K562 (cell line): ENCODE measurements at regions not wholly inside any gene's neighbourhood (a gene's known extent, or its start where the extent isn't known, plus 50 kb on each side); places are given as distances from the start of the nearest gene placed in this dataset.

ENCODE experiments used
- ATAC-seq: fragments of 200-7000 bp; cut with Tn5 transposase; 3 replicates; pipeline ENCODE4 v1.9.1; 2020; ENCODE audit warnings: moderate library complexity
- BruUV-seq: library from RNA; stranded (reverse); fragments of 400-500 nt; replicated peaks from 2 replicates; lab custom pipeline; 2021; lab: Mats Ljungman, UMichigan
- CTCF ChIA-PET: fragments of 300-600 bp; formaldehyde crosslinking; extraction: SDS; loops from one replicate; lab custom pipeline; 2021; ENCODE audit warnings: low intra/inter-chr PET ratio; lab: Yijun Ruan, JAX
- POLR2A ChIA-PET: fragments of 300-600, 350-650 bp; sonication (Branson Sonifier 250); formaldehyde crosslinking; extraction: SDS; loops from one replicate; lab custom pipeline; 2021; ENCODE audit warnings: antibody characterized with exemption, inconsistent platforms; lab: Yijun Ruan, JAX
- DNase-seq, 4 experiments: peaks; one replicate each; pipeline versions ENCODE4 v3.0.0 to v3.0.0-alpha.2; 2011 to 2018; ENCODE audit warnings: low spot score in 3 of 4, mixed read lengths in 3 of 4; ENCODE audit errors: extremely low read depth in 1 of 4
- FAIRE-seq: peaks from 2 replicates; lab custom pipeline; 2011; peaks lifted over from hg19 to GRCh38; lab: Jason Lieb, UNC
- H2AFZ ChIP-seq: 2 replicates; pipeline ENCODE4 v1.6.0; 2011; ENCODE audit warnings: low read depth, low read length, control low read depth, inconsistent platforms
- H3K27ac ChIP-seq: fragments of 200-600 bp; 3 replicates; pipeline ENCODE4 v1.8.0; 2011; ENCODE audit warnings: low read depth, mild to moderate bottlenecking, control low read depth, inconsistent platforms, low read length, moderate library complexity, mixed read lengths; ENCODE audit errors: extremely low read depth
- H3K27me3 ChIP-seq, 2 experiments: fragments of 300-600 bp in 1 of 2; 2 replicates in 1 of 2; 3 replicates in 1 of 2; pipeline versions ENCODE4 v1.6.0 to v1.8.0; 2011; ENCODE audit warnings: inconsistent platforms in 2 of 2, low read length in 2 of 2, mild to moderate bottlenecking in 1 of 2, mixed read lengths in 1 of 2, moderate library complexity in 1 of 2; ENCODE audit not compliant: control insufficient read depth in 2 of 2, insufficient read depth in 2 of 2
- H3K36me3 ChIP-seq: fragments of 300-600 bp; 3 replicates; pipeline ENCODE4 v1.8.0; 2011; ENCODE audit warnings: mild to moderate bottlenecking, low read length, inconsistent platforms; ENCODE audit not compliant: control insufficient read depth, insufficient read depth
- H3K4me1 ChIP-seq, 2 experiments: fragments of 200-600 bp in 1 of 2; replicated peaks in 1 of 2; 2 replicates in 1 of 2; 3 replicates in 1 of 2; pipeline versions ENCODE4 v1.5.1 to v1.8.0; 2011; ENCODE audit warnings: inconsistent platforms in 2 of 2, low read length in 2 of 2, mild to moderate bottlenecking in 1 of 2, mixed read lengths in 1 of 2, moderate library complexity in 1 of 2; ENCODE audit not compliant: control insufficient read depth in 2 of 2, insufficient read depth in 2 of 2
- H3K4me2 ChIP-seq: 2 replicates; pipeline ENCODE4 v1.6.1; 2011; ENCODE audit warnings: low read length, control low read depth, inconsistent platforms, mixed read lengths; ENCODE audit not compliant: insufficient read depth
- H3K4me3 ChIP-seq: fragments of 200-600 bp; sonication (generic), shearing (Covaris generic); 2 replicates; pipeline ENCODE4 v1.5.1; 2016; ENCODE audit warnings: control low read depth, inconsistent platforms
- H3K79me2 ChIP-seq: fragments of 200-600 bp; 3 replicates; pipeline ENCODE4 v1.8.0; 2011; ENCODE audit warnings: low read length, inconsistent platforms; ENCODE audit not compliant: control insufficient read depth, insufficient read depth
- H3K9ac ChIP-seq, 2 experiments: 2 replicates each; pipeline versions ENCODE4 v1.6.0 to v1.6.1; 2011; ENCODE audit warnings: low read depth in 2 of 2, low read length in 2 of 2, control low read depth in 1 of 2, inconsistent platforms in 1 of 2, mild to moderate bottlenecking in 1 of 2, mixed read lengths in 1 of 2; ENCODE audit not compliant: insufficient read depth in 1 of 2
- H3K9me1 ChIP-seq: one replicate; pipeline ENCODE4 v1.6.0; 2011; ENCODE audit warnings: inconsistent platforms, mild to moderate bottlenecking, low read length, moderate library complexity; ENCODE audit not compliant: control insufficient read depth, insufficient read depth
- H3K9me3 ChIP-seq: replicated peaks from 2 replicates; pipeline ENCODE4 v1.5.1; 2011; ENCODE audit warnings: low read depth, low read length, inconsistent platforms; ENCODE audit not compliant: control insufficient read depth, insufficient read depth
- H4K20me1 ChIP-seq: replicated peaks from 2 replicates; pipeline ENCODE4 v1.6.1; 2011; ENCODE audit warnings: low read length, inconsistent platforms, mixed read lengths; ENCODE audit not compliant: control insufficient read depth, insufficient read depth
- ATF1 ChIP-seq, 2 experiments: fragments of 450-650 bp in 1 of 2; IDR thresholded peaks; 2 replicates each; pipeline ENCODE4 v1.6.1; 2016; ENCODE audit warnings: missing compliant biosample characterization in 1 of 2, missing genetic modification characterization in 1 of 2
- ESRRB ChIP-seq: fragments of 250-450 bp; sonication (Bioruptor Pico); IDR thresholded peaks from 2 replicates; pipeline ENCODE4 v1.5.0; 2020; ENCODE audit warnings: mild to moderate bottlenecking, moderate library complexity, borderline replicate concordance
- KDM2B ChIP-seq: fragments of 250-450 bp; sonication (Bioruptor Pico); IDR thresholded peaks from 2 replicates; pipeline ENCODE4 v1.8.0; 2021; ENCODE audit warnings: mild to moderate bottlenecking, moderate library complexity
- SOX6 ChIP-seq: fragments of 450-650 bp; IDR thresholded peaks from 2 replicates; pipeline ENCODE4 v1.6.1; 2014; ENCODE audit warnings: mild to moderate bottlenecking
- ZBTB1 ChIP-seq: sonication (generic); formaldehyde crosslinking; IDR thresholded peaks from 2 replicates; pipeline ENCODE4 v1.8.1; 2023; ENCODE audit warnings: missing genetic modification reagents, low read depth, mild to moderate bottlenecking, borderline replicate concordance
- ZNF436 ChIP-seq: fragments of 250-450, 450-650 bp; sonication (Bioruptor Pico); formaldehyde crosslinking; IDR thresholded peaks from 2 replicates; pipeline ENCODE4 v1.7.0; 2020; ENCODE audit warnings: mild to moderate bottlenecking
- ZNF57 ChIP-seq: fragments of 450-650 bp; formaldehyde crosslinking; IDR thresholded peaks from 2 replicates; pipeline ENCODE4 v1.4.0; 2020; ENCODE audit warnings: mild to moderate bottlenecking, moderate library complexity
- in situ Hi-C: fragments of 300-500 bp; cut with MboI; formaldehyde crosslinking; loops from 4 replicates; pipeline ENCODE4 v1.15.0; 2018; ENCODE audit warnings: inconsistent platforms, mixed read lengths
- intact Hi-C: fragments of 100-400 bp; cut with micrococcal nuclease; formaldehyde crosslinking; loops from 2 replicates; pipeline ENCODE4 v1.14.2; 2022
- TF ChIP-seq, protein P1 (sequence below): fragments of 450-650 bp; IDR thresholded peaks from 2 replicates; pipeline ENCODE4 v1.6.1; 2016
- TF ChIP-seq, protein P2 (sequence below): fragments of 200-800 bp; sonication (Bioruptor generic); IDR thresholded peaks from 2 replicates; pipeline ENCODE4 v1.6.1; 2016; ENCODE audit warnings: missing genetic modification characterization, missing compliant biosample characterization

DNA sequence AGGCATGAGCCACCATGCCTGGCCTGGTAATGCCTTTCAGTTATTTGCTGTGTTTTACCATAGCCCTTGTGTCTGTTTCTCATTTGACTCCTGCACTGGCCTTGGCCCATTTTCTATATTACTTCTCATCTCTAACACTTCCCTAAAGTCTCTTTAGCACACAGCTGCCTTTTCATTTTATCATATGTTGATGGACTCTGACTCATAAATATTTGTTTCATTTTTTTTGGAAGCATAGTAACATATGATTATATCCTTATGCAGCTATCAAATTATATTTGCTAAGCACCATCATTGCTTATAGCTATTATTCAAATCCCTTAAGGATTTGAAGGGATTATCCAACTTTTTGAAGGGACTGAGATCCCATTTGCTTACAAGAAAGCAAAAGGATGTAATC lies 320.3 kb downstream of the GPD2 start:
- H3K4me1 ChIP-seq: no peaks in the 10 kb centered on the region
- H3K79me2 ChIP-seq: no peaks in the 10 kb centered on the region
- intact Hi-C loops: no loop called here
- no peaks in the 10 kb centered on the region for H3K9me1 ChIP-seq
- FAIRE-seq (no peak), ATAC-seq (no peak), DNase-seq (no peak)
- H3K9me3 ChIP-seq: no peaks in the 10 kb centered on the region
- POLR2A ChIA-PET: no interaction called here
- BruUV-seq: no TSS peak
- no peak overlapping the region for H3K9ac ChIP-seq
- in situ Hi-C loops: no loop called here
- TF ChIP-seq, protein P1, sequence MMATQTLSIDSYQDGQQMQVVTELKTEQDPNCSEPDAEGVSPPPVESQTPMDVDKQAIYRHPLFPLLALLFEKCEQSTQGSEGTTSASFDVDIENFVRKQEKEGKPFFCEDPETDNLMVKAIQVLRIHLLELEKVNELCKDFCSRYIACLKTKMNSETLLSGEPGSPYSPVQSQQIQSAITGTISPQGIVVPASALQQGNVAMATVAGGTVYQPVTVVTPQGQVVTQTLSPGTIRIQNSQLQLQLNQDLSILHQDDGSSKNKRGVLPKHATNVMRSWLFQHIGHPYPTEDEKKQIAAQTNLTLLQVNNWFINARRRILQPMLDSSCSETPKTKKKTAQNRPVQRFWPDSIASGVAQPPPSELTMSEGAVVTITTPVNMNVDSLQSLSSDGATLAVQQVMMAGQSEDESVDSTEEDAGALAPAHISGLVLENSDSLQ: no peak
- TF ChIP-seq ZNF57 (CRISPR knock-in tag) (no peak), ESRRB (CRISPR knock-in tag) (no peak), ZNF436 (CRISPR knock-in tag) (no peak), ATF1 (CRISPR knock-in tag; IDR thresholded peaks at IDR 0.05) (no peak), ATF1 (tag; IDR thresholded peaks at IDR 0.05) (no peak), ZBTB1 (no peak), SOX6 (no peak), KDM2B (CRISPR knock-in tag) (no peak)
- TF ChIP-seq, protein P2, sequence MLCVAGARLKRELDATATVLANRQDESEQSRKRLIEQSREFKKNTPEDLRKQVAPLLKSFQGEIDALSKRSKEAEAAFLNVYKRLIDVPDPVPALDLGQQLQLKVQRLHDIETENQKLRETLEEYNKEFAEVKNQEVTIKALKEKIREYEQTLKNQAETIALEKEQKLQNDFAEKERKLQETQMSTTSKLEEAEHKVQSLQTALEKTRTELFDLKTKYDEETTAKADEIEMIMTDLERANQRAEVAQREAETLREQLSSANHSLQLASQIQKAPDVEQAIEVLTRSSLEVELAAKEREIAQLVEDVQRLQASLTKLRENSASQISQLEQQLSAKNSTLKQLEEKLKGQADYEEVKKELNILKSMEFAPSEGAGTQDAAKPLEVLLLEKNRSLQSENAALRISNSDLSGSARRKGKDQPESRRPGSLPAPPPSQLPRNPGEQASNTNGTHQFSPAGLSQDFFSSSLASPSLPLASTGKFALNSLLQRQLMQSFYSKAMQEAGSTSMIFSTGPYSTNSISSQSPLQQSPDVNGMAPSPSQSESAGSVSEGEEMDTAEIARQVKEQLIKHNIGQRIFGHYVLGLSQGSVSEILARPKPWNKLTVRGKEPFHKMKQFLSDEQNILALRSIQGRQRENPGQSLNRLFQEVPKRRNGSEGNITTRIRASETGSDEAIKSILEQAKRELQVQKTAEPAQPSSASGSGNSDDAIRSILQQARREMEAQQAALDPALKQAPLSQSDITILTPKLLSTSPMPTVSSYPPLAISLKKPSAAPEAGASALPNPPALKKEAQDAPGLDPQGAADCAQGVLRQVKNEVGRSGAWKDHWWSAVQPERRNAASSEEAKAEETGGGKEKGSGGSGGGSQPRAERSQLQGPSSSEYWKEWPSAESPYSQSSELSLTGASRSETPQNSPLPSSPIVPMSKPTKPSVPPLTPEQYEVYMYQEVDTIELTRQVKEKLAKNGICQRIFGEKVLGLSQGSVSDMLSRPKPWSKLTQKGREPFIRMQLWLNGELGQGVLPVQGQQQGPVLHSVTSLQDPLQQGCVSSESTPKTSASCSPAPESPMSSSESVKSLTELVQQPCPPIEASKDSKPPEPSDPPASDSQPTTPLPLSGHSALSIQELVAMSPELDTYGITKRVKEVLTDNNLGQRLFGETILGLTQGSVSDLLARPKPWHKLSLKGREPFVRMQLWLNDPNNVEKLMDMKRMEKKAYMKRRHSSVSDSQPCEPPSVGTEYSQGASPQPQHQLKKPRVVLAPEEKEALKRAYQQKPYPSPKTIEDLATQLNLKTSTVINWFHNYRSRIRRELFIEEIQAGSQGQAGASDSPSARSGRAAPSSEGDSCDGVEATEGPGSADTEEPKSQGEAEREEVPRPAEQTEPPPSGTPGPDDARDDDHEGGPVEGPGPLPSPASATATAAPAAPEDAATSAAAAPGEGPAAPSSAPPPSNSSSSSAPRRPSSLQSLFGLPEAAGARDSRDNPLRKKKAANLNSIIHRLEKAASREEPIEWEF (CRISPR knock-in tag): no peak
- no peak overlapping the region for H2AFZ ChIP-seq
- H3K4me2 ChIP-seq: no peak overlapping the region
- H3K4me3 ChIP-seq: no peak overlapping the region
- H4K20me1 ChIP-seq: no peaks in the 10 kb centered on the region
- no peaks in the 10 kb centered on the region for H3K27me3 ChIP-seq
- no peak overlapping the region for H3K27ac ChIP-seq
- CTCF ChIA-PET: no interaction called here
- H3K36me3 ChIP-seq: no peaks in the 10 kb centered on the region
